Mucosa of rectum (tissue), 2 donors: ENCODE measurements at regions not wholly inside any gene's neighbourhood (a gene's known extent, or its start where the extent isn't known, plus 50 kb on each side); places are given as distances from the start of the nearest gene placed in this dataset.

Experiments used
- H3K27ac ChIP-seq, 2 donors: one replicate each; pipeline ENCODE4 v1.7.0; 2013; ENCODE audit warnings: inconsistent platforms in 2 of 2, low read depth in 2 of 2, low read length in 2 of 2
- H3K27me3 ChIP-seq, 2 donors: one replicate each; pipeline ENCODE4 v1.7.0; 2013; ENCODE audit warnings: low read length in 2 of 2; ENCODE audit not compliant: control insufficient read depth in 2 of 2, insufficient read depth in 2 of 2
- H3K36me3 ChIP-seq, 2 donors: one replicate each; pipeline ENCODE4 v1.7.0; 2013; ENCODE audit warnings: low read length in 2 of 2; ENCODE audit not compliant: control insufficient read depth in 2 of 2, insufficient read depth in 2 of 2
- H3K4me1 ChIP-seq, 2 donors: one replicate each; pipeline ENCODE4 v1.7.0; 2013; ENCODE audit warnings: low read length in 2 of 2, mild to moderate bottlenecking in 1 of 2; ENCODE audit not compliant: control insufficient read depth in 2 of 2, insufficient read depth in 2 of 2
- H3K4me3 ChIP-seq, 2 donors: one replicate each; pipeline ENCODE4 v1.7.0; 2013; ENCODE audit warnings: low read length in 2 of 2
- H3K9ac ChIP-seq, 2 donors: one replicate each; pipeline ENCODE4 v1.7.0; 2013; ENCODE audit warnings: low read length in 2 of 2, low read depth in 1 of 2, mild to moderate bottlenecking in 1 of 2
- H3K9me3 ChIP-seq, 2 donors: one replicate each; pipeline ENCODE4 v1.7.0; 2013; ENCODE audit warnings: low read length in 2 of 2; ENCODE audit not compliant: control insufficient read depth in 2 of 2
- donor health status: healthy.
- donor health status: Normal muscosa, but diverticular disease.

GRCh38 chr6:91786474-91787184 is 1199.8 kb upstream of the MAP3K7 start:
- Histone ChIP-seq H3K36me3 (no peaks in the 10 kb centered on the region), H3K9me3 (no peaks in the 10 kb centered on the region), H3K27ac (no peak overlapping the region), H3K4me3 (no peak overlapping the region), H3K27me3 (no peaks in the 10 kb centered on the region), H3K4me1 (no peaks in the 10 kb centered on the region), H3K9ac (no peak overlapping the region)

- no peak overlapping the region for H3K27ac ChIP-seq
- no peaks in the 10 kb centered on the region for H3K27me3 ChIP-seq
- no peak overlapping the region for H3K4me3 ChIP-seq
- no peaks in the 10 kb centered on the region for H3K9me3 ChIP-seq
- no peaks in the 10 kb centered on the region for H3K36me3 ChIP-seq
- no peaks in the 10 kb centered on the region for H3K4me1 ChIP-seq
- H3K9ac ChIP-seq = no peak overlapping the region
These were observed 1195.9 kb upstream of the MAP3K7 start for GRCh38 chr6:91782802-91783201.

GRCh38 chr6:91781946-91782345 is 1195.1 kb upstream of the MAP3K7 start:
- Histone ChIP-seq H3K27ac (no peak overlapping the region), H3K27me3 (no peaks in the 10 kb centered on the region), H3K36me3 (no peaks in the 10 kb centered on the region), H3K4me3 (no peak overlapping the region), H3K4me1 (no peaks in the 10 kb centered on the region), H3K9ac (no peak overlapping the region), H3K9me3 (no peaks in the 10 kb centered on the region)

GRCh38 chr6:91780270-91780669 is 1193.4 kb upstream of the MAP3K7 start:
- Histone ChIP-seq H3K4me1 (no peaks in the 10 kb centered on the region), H3K27ac (no peak overlapping the region), H3K9ac (no peak overlapping the region), H3K4me3 (no peak overlapping the region), H3K9me3 (no peaks in the 10 kb centered on the region), H3K27me3 (no peaks in the 10 kb centered on the region), H3K36me3 (no peaks in the 10 kb centered on the region)

- no peak overlapping the region for H3K9ac ChIP-seq
- H3K27ac ChIP-seq = no peak overlapping the region
- H3K27me3 ChIP-seq = no peaks in the 10 kb centered on the region
- no peaks in the 10 kb centered on the region for H3K9me3 ChIP-seq
- H3K4me1 ChIP-seq = no peaks in the 10 kb centered on the region
- H3K36me3 ChIP-seq = no peaks in the 10 kb centered on the region
- H3K4me3 ChIP-seq = no peak overlapping the region
These were observed 1174.7 kb upstream of the MAP3K7 start for GRCh38 chr6:91761621-91762020.

- Histone ChIP-seq H3K9ac (no peak overlapping the region), H3K36me3 (no peaks in the 10 kb centered on the region), H3K4me3 (no peak overlapping the region), H3K27ac (no peak overlapping the region), H3K27me3 (no peaks in the 10 kb centered on the region), H3K9me3 (no peaks in the 10 kb centered on the region), H3K4me1 (no peaks in the 10 kb centered on the region)
These were observed 1167.8 kb upstream of the MAP3K7 start for GRCh38 chr6:91754691-91755090.

GRCh38 chr6:91751526-91751925 is 1164.7 kb upstream of the MAP3K7 start:
- H3K9ac ChIP-seq = no peak overlapping the region
- H3K4me3 ChIP-seq = no peak overlapping the region
- no peaks in the 10 kb centered on the region for H3K4me1 ChIP-seq
- H3K27ac ChIP-seq = no peak overlapping the region
- no peaks in the 10 kb centered on the region for H3K27me3 ChIP-seq
- H3K9me3 ChIP-seq = no peaks in the 10 kb centered on the region
- H3K36me3 ChIP-seq = no peaks in the 10 kb centered on the region

- no peaks in the 10 kb centered on the region for H3K9me3 ChIP-seq
- H3K27me3 ChIP-seq = no peaks in the 10 kb centered on the region
- no peaks in the 10 kb centered on the region for H3K36me3 ChIP-seq
- no peak overlapping the region for H3K4me3 ChIP-seq
- no peak overlapping the region for H3K27ac ChIP-seq
- H3K9ac ChIP-seq = no peak overlapping the region
- H3K4me1 ChIP-seq = no peaks in the 10 kb centered on the region
These were observed 1157.7 kb upstream of the MAP3K7 start for GRCh38 chr6:91744566-91744965.

- Histone ChIP-seq H3K4me1 (no peaks in the 10 kb centered on the region), H3K27me3 (no peaks in the 10 kb centered on the region), H3K36me3 (no peaks in the 10 kb centered on the region), H3K27ac (no peak overlapping the region), H3K4me3 (no peak overlapping the region), H3K9me3 (no peaks in the 10 kb centered on the region), H3K9ac (no peak overlapping the region)
These were observed 1156.9 kb upstream of the MAP3K7 start for GRCh38 chr6:91743756-91744155.

GRCh38 chr6:91731939-91732338 is 1145.1 kb upstream of the MAP3K7 start:
- Histone ChIP-seq H3K9ac (no peak overlapping the region), H3K27ac (no peak overlapping the region), H3K4me1 (no peaks in the 10 kb centered on the region), H3K9me3 (no peaks in the 10 kb centered on the region), H3K27me3 (no peaks in the 10 kb centered on the region), H3K36me3 (no peaks in the 10 kb centered on the region), H3K4me3 (no peak overlapping the region)

- no peaks in the 10 kb centered on the region for H3K27me3 ChIP-seq
- H3K9me3 ChIP-seq = no peaks in the 10 kb centered on the region
- H3K36me3 ChIP-seq = no peaks in the 10 kb centered on the region
- H3K9ac ChIP-seq = no peak overlapping the region
- no peak overlapping the region for H3K27ac ChIP-seq
- H3K4me3 ChIP-seq = no peak overlapping the region
- H3K4me1 ChIP-seq = no peaks in the 10 kb centered on the region
These were observed 1143.8 kb upstream of the MAP3K7 start for GRCh38 chr6:91730710-91731109.
